ENCODE measurements at regions not wholly inside any gene's neighbourhood (a gene's known extent, or its start where the extent isn't known, plus 50 kb on each side); places are given as distances from the start of the nearest gene placed in this dataset.

- Histone ChIP-seq H3K27me3 (no peaks in the 10 kb centered on the region), H3K4me1 (no peaks in the 10 kb centered on the region), H3K36me3 (no peaks in the 10 kb centered on the region), H3K9me3 (no peaks in the 10 kb centered on the region), H3K27ac (no peak overlapping the region), H3K4me3 (no peak overlapping the region)
- TF ChIP-seq CTCF (IDR thresholded peaks at IDR 0.05), result no peak
- no peak for DNase-seq (ENCODE audit: low spot score in 2 of 2)
- intact Hi-C loops (cut with DNase I), result no loop called here
Measured at GRCh38 chr13:76466043-76466442, 420.2 kb downstream of the KCTD12 start.

- no peaks in the 10 kb centered on the region for H3K4me1 ChIP-seq
- no peak for TF ChIP-seq CTCF (IDR thresholded peaks at IDR 0.05)
Measured at GRCh38 chr13:76463314-76463713, 422.9 kb downstream of the KCTD12 start.

GRCh38 chr13:76461999-76462398, 424.2 kb downstream of the KCTD12 start:
- intact Hi-C loops (cut with DNase I), result no loop called here
- Histone ChIP-seq H3K9me3 (no peaks in the 10 kb centered on the region), H3K27ac (no peak overlapping the region), H3K27me3 (no peaks in the 10 kb centered on the region), H3K4me3 (no peak overlapping the region), H3K4me1 (no peaks in the 10 kb centered on the region), H3K36me3 (no peaks in the 10 kb centered on the region)
- no peak for TF ChIP-seq CTCF (IDR thresholded peaks at IDR 0.05)
- no peak for DNase-seq (ENCODE audit: low spot score in 2 of 2)

More at GRCh38 chr13:76463314-76463713, 422.9 kb downstream of the KCTD12 start:
- intact Hi-C loops (cut with DNase I), result no loop called here
- no peak overlapping the region for H3K4me3 ChIP-seq
- no peaks in the 10 kb centered on the region for H3K9me3 ChIP-seq
- no peaks in the 10 kb centered on the region for H3K36me3 ChIP-seq
- no peak for DNase-seq (ENCODE audit: low spot score in 2 of 2)
- no peak overlapping the region for H3K27ac ChIP-seq
- no peaks in the 10 kb centered on the region for H3K27me3 ChIP-seq

- no peak for TF ChIP-seq CTCF (IDR thresholded peaks at IDR 0.05)
- Histone ChIP-seq H3K4me3 (no peak overlapping the region), H3K4me1 (no peaks in the 10 kb centered on the region), H3K36me3 (no peaks in the 10 kb centered on the region), H3K27me3 (no peaks in the 10 kb centered on the region), H3K27ac (no peak overlapping the region), H3K9me3 (no peaks in the 10 kb centered on the region)
- no peak for DNase-seq (ENCODE audit: low spot score in 2 of 2)
- intact Hi-C loops (cut with DNase I), result no loop called here
Measured at GRCh38 chr13:76461484-76461883, 424.7 kb downstream of the KCTD12 start.

- H3K36me3 ChIP-seq, result no peaks in the 10 kb centered on the region
- no peak overlapping the region for H3K27ac ChIP-seq
Measured at GRCh38 chr13:76459863-76460262, 426.3 kb downstream of the KCTD12 start.

More at GRCh38 chr13:76459863-76460262, 426.3 kb downstream of the KCTD12 start:
- intact Hi-C loops (cut with DNase I), result no loop called here
- TF ChIP-seq CTCF (IDR thresholded peaks at IDR 0.05), result no peak
- no peak for DNase-seq (ENCODE audit: low spot score in 2 of 2)
- H3K4me1 ChIP-seq, result no peaks in the 10 kb centered on the region
- no peaks in the 10 kb centered on the region for H3K27me3 ChIP-seq
- no peaks in the 10 kb centered on the region for H3K9me3 ChIP-seq
- H3K4me3 ChIP-seq, result no peak overlapping the region

Data from ascending aorta (tissue), 2 donors.